CD4-positive, alpha-beta T cell treated with Interleukin-4 for 4 hours (primary cell): ENCODE measurements at regions not wholly inside any gene's neighbourhood (a gene's known extent, or its start where the extent isn't known, plus 50 kb on each side); places are given as distances from the start of the nearest gene placed in this dataset.
"Not testable (repeated sequence)": the region's sequence is repeated elsewhere in the genome, so short reads cannot be mapped to it uniquely, and the experiment has no call there.

Source experiments
- DNase-seq: peaks from one replicate; pipeline ENCODE4 v3.0.0-alpha.2; 2020

DNA sequence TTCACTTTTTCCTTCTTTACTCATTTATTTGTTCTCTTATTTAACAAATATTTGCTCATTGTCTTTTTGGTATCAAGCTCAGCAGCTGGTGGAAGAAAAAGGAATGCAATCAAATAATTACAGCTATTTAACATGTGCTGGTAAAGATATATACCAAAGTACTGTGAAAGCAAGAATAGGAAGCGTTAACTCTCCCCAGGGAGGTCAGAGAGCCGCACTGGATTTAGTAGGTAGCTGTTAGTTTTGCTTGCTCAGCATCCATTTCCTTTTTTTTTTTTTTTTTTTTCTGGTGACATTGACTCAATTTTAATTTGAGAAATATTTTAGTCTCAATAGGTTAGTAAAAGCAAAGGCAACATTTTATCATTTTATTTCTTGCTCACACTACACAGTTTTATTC lies 308.5 kb upstream of the MDFIC2 start:
- no peak for DNase-seq

DNA sequence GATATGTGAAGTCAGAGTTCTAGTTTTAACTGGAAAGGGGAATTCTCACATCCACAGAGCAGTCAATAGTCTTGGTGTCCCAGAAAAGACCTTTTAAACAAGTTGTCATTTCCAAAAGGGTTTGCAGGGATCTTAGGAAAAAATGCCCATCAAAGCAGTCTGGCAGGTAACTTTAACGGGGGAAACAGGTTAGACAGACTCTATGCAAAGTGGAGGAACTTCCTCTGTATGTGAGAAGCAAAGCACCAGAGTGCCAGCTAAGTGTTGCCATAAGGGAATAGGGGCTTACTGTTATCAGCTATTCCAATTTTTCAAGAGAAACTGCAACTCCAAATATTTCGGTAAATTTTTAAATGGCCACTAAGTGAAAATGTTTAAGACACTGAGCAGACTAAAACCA lies 307.9 kb upstream of the MDFIC2 start:
- DNase-seq: no peak

- no peak for DNase-seq
Observed at GRCh38 chr3:70618151-70618550, 305.7 kb upstream of the MDFIC2 start.

GRCh38 chr3:70617349-70617748 lies 304.9 kb upstream of the MDFIC2 start:
- not testable (repeated sequence) for DNase-seq

DNA sequence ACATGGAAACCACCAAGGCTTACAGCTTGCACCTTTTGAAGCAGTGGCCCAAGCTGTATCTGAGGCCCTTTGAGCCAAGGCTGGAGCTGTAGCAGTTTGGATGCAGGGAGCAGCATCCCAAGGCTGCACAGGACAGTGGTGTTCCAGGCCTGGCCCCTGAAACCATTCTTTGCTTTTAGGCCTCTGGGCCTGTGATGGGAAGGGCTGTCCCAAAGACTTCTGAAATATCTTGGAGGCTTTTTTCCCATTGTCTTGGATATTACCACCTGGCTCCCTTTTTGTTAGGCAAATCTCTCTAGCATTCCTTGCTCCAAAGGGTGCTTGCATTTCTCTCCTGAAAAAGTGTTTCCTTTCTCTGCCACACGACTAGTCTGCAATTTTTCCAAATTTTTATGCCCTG lies 302.8 kb upstream of the MDFIC2 start:
- no peak for DNase-seq

DNA sequence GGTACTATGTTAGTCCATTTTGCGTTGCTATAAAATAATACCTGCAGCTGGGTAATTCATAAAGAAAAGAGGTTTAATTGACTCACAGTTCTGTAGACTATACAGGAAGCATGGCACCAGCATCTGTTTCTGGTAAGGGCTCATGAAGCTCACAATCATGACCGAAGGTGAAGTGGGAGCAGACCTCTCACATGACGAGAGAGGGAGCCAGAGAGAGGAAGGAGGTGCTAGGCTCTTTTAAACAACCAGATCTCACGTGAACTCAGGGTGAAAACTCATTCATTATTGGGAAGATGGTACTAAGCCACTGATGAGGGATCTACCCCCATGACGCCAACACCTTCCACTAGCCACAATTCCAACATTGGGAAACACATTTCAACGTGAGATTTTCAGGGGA lies 301.7 kb upstream of the MDFIC2 start:
- no peak for DNase-seq

DNA sequence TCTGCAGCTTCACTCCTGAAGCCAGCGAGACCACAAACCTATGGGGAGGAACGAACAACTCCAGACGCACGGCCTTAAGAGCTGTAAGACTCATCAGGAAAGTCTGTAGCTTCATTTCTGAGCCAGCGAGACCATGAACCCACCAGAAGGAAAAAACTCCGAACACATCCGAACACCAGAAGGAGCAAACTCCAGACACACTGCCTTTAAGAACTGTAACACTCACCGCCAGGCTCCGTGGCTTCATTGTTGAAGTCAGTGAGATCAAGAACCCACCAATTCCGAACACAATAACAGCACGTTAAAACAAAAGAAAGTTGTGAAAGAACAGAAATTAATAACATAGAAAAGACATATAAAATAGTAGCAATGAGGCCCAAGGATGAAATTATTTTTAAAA lies 300.5 kb upstream of the MDFIC2 start:
- DNase-seq: no peak

GRCh38 chr3:70611667-70612277 lies 299.3 kb upstream of the MDFIC2 start:
- DNase-seq: not testable (repeated sequence)

- DNase-seq: no peak
Observed at GRCh38 chr3:70608434-70608833, 296.0 kb upstream of the MDFIC2 start.

DNA sequence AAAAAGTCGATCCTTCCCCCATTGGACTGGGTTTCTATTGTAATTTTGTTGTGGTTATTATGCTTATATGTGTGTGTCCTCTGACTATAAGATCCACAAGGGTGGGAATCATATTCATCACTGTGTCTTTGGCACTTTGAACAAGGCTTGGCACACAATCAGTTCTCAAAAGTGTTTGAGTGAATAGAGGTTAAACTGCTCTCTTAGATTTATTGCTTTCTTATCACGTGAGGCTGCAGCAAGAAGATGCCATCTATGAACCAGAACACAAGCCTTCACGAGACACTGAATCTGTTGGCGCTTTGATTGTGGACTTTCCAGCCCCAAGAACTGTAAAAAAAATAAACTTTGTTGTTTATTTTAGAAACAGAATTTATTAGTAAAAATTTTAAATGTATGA lies 295.0 kb upstream of the MDFIC2 start:
- DNase-seq: no peak

DNA sequence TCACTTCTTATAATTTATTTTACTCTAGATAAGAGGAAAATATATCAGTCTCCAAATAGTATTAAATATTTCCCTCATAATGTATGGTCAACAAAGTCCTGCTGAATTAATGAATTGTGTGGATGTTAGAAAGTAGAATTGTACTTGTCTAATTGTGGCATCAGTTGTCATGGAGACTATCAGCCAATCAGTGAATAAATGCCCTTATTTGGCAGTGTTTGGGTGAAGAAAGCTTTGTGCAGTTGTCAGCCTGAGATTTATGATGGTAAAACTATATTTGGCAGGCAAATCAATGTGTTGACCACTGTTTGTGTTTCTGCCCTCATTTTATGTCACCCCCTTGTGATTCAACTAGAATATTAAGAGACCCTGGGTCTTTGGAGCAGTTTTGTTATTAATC lies 293.6 kb upstream of the MDFIC2 start:
- DNase-seq: no peak

GRCh38 chr3:70603103-70603502 lies 290.7 kb upstream of the MDFIC2 start:
- DNase-seq: no peak

DNA sequence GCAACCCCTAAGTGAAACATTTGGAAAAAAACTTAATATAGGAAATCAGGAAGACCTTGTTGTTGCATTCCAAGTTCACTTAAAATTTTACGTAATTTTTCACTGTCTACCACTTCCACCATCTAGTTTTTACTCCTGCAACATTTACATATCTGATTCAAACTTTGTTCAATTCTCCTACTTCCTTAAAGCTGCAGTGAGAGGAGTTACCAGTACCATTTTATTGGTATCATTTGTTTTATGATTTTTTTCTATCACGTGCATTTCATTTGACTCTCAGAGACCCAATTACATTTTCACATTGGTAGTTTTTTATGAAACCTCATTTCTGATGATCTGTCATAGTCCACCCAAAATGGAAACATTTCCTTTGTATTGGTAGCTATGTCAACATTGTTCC lies 284.9 kb upstream of the MDFIC2 start:
- no peak for DNase-seq

DNA sequence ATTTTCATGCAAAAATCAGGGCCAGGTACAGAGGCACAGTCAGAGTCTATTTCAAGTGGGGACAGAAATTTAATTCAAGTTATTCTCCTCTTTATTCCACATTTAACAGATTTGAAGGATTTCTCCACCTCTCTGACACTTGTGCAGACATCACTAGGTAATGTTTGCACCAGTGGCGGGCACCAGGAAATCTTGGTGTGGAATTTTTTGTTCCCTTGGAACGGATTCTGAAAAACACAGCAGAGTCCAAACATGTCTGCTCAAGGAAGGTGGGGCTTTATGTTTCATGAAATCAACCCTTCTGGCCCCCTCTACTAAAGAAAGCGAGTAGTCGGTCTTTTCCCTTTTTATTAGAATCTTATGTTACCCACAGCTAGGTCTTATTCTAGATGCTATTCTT lies 271.2 kb upstream of the MDFIC2 start:
- no peak for DNase-seq

- DNase-seq: no peak
Observed at GRCh38 chr3:70582803-70583202, 270.4 kb upstream of the MDFIC2 start.

GRCh38 chr3:70580021-70580420 lies 267.6 kb upstream of the MDFIC2 start:
- DNase-seq: no peak

- no peak for DNase-seq
Observed at GRCh38 chr3:70571696-70572095, 259.3 kb upstream of the MDFIC2 start.

GRCh38 chr3:70570584-70570983 lies 258.1 kb upstream of the MDFIC2 start:
- DNase-seq: no peak

DNA sequence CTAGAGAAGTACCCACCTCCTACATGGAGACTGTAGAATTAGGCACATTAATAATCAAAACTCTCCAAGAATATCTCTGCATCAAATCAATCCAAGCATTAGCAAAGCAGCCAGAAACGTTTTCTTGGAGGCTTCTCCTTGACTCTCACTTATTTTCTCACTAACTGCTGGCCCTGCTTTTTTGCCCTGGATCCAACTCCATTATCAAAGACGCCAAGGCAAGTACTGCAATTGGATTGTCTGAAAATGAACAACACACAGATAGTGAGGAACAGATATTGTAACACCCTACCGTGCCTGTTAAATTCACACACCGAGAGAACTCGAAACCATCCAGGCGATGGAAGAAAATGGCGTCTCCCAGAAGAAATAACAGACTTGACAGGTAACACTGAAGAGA lies 256.2 kb upstream of the MDFIC2 start:
- no peak for DNase-seq

DNA sequence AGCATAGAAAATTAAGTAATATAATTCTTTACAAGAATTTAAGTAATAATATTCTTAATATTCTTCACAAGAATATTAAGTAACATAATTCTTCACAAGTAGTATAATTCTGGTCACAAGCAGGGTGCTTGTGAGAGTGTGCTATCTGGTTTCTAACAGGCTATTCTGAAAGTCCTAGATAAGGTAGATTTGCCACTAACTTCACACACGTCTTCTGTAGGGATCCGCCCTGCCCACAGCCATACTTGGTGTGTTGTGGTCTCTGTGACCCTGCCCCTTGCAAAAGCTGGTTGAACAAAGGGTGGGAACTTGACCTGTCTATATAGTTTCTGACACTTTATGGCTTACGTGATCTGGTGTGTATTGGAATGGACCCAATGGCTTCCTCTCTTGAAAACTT lies 253.4 kb upstream of the MDFIC2 start:
- no peak for DNase-seq

GRCh38 chr3:70564552-70564951 lies 252.1 kb upstream of the MDFIC2 start:
- DNase-seq: no peak

- DNase-seq: no peak
Observed at GRCh38 chr3:70561796-70562195, 249.4 kb upstream of the MDFIC2 start.

- no peak for DNase-seq
Observed at GRCh38 chr3:70558956-70559355, 246.5 kb upstream of the MDFIC2 start.

GRCh38 chr3:70557976-70558375 lies 245.5 kb upstream of the MDFIC2 start:
- DNase-seq: no peak

GRCh38 chr3:70556056-70556455 lies 243.6 kb upstream of the MDFIC2 start:
- no peak for DNase-seq

- DNase-seq: no peak
Observed at GRCh38 chr3:70554170-70554569, 241.7 kb upstream of the MDFIC2 start.
